GM19455 (cell line): ENCODE measurements at regions not wholly inside any gene's neighbourhood (a gene's known extent, or its start where the extent isn't known, plus 50 kb on each side); places are given as distances from the start of the nearest gene placed in this dataset.
"Not testable (repeated sequence)": the region's sequence is repeated elsewhere in the genome, so short reads cannot be mapped to it uniquely, and the experiment has no call there.

ENCODE experiments used
- ATAC-seq: cut with Tn5 transposase; IDR thresholded peaks from one replicate; pipeline ENCODE4 v1.9.1; 2021; ENCODE audit not compliant: unreplicated experiment

DNA sequence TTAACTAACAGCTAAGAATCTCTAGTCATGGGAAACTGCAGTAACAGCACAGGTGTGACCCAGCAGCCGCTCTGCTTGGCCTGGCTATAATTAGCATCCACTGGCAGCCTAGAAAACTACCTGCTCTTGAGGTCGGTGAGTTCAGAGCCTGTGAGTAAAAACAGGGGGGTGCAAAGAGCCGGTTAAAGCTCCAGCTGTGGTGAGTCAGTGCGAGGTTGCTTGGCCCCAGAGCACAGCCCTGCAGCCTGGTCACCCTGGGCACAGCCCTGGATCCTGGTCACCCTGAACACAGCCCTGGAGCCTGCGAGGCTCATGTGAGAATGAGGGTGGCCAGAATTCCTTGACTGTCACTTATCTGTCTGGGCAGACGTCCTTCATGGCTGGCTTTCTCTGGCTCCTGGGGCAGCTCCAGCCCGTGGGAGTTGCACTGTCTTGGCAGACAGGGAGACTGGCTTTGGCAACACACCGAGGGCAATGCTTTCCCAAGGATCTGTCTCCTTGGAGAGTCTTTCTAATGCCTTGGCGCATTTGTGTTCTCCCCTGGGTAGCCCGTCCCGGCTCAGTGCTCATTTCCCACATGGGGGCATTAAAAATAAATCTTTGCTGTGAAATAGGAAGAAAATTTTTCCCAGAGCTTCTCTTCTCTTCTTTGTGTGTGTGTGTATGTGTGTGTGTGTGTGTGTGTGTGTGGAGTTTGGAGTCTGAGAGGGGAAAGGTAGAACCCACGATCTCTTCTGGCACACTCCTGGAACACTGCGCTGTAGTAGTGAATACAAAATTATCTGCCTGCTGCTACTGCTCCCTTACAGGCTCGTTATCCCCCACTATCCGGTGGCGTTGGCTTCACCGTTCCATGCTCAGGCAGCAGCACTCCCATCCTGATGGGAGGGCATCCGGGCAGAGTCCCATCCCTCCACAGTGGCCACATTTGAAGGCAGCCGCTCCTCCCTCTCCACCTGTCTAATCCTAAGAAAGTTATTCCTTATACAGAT lies 250.2 kb upstream of the MEX3C start:
- no peak for ATAC-seq

DNA sequence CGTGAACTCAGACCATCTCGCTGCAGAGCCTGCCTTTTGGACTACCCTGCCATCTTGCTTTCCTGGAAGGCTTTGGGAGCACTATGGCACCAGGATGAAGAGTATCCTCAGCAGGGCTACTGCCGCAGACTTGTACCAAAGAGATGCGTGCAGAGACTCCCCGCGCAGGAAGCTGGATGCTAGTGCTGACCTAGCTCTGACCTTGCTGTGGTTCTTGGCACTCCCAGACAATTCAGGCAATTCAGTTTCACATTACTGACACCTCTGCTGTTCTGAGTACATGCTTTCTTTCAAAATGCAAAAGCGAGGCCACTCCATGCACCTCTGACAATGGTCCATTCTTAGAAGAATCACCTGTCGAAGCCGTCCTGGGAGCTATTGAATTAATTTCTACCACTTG lies 251.5 kb upstream of the MEX3C start:
- no peak for ATAC-seq

DNA sequence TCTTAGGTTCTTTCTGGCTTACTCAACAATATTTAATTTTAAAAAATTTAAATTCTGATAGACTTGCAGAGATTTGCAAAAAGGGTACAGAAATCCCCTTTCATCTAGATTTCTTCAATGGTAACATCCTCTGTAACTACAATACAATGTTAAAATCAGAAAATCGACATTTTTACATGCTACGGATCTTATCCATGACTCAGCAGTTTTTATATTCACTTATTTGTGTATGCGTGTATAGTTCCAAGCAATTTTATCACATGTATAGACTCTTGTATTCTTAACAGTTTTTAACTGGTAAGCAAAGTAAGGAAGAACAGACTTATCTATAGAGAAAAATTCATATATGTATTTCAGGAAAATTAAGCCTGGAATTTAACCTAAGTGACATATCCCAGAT lies 256.1 kb upstream of the MEX3C start:
- no peak for ATAC-seq

DNA sequence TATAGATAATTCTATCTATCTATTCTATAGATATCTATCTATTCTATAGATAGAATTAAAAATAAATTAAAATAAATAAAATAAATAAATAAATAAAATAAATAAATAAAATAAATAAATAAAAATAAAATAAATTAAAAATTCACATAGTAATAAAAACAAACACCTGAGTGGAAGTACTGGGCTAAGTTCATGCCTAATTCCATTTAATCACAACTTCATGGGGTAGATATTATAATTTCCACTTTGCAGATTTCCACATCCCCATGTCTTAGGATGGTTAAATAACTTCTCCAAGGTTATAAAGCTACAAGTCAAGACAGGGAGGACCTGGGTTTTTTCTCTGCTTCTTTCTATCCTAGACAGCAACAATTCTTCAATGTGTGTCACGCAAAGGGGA lies 261.4 kb upstream of the MEX3C start:
- ATAC-seq, result no peak

DNA sequence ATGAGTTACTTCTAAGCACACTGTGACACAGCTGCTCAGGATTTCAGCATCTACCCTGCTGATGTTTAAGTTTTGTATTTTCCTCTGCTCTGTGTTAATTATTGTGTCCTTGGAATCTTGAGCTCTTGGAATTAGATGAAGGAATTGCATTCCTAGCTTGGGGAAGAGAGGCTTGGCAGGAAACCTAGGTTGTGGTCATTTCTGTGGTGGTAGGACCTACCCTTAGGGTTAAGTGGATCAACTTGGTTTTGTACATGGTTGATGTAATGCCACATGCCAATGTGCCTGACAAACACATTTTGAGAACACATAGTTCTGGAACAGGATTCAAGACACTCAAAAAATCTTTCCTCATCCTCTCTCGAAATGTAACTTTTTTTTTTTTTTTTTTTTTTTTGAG lies 264.5 kb upstream of the MEX3C start:
- no peak for ATAC-seq

DNA sequence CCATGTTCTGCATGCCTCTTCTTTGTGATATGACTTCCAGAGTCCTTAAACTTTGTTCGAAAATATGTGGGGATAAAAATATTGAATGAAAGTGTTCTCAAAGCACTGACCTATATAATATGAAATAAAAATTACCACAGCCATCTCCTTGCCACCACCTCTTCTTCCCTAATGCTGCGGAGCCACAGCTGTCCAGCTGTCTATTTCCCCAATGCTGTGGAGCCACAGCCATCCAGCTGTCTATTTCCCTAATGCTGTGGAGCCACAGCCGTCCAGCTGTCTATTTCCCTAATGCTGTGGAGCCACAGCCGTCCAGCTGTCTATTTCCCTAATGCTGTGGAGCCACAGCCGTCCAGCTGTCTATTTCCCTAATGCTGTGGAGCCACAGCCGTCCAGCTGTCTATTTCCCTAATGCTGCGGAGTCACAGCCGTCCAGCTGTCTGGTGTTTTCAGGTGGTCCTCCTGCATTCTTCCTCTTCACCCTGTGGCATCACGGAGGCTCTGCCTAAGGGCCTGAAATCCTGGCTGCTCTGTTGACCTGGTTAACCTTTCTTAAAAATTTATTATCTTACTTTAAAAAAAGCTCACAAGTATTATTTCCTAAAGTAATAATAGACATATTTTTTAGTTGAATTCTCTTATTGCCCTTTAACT lies 266.1 kb upstream of the MEX3C start:
- no peak for ATAC-seq

DNA sequence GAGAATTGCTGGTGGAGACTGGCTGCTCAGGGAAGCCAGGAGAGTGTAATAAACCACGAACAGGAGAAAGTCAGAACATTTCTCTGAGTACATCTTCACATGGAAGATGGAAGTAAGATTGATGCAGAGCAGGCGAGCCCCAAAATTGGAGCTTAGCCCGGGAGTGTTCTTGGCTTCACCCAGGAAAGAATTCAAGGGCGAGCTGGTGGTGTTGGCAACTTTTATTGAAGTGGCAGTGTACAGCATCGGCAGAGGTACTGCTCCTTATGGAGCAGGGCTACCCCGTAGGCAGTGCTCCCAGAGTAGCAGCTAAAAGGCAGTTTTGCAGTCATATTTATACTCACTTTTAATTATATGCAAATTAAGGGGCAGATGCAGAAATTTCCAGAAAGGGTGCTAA lies 281.4 kb upstream of the MEX3C start:
- ATAC-seq, result no peak

DNA sequence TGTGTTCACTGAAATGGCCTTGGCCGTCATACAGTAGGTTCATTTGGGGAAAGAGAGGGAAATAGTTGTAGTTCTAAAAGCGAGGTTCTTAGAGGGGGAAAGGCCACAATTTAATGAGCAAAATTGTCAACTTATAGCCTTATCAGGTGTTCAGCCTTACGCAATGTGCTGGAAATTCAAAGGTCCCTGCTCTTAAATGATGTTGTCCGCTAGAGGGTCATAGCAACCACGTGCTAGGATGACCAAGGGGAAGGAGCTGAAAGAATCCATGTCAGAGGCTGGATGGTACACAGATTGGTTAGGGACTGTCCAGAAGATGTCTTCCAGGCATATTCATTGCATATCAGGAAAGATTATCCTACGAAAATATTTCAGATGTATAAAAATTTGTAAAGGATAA lies 282.3 kb upstream of the MEX3C start:
- no peak for ATAC-seq

DNA sequence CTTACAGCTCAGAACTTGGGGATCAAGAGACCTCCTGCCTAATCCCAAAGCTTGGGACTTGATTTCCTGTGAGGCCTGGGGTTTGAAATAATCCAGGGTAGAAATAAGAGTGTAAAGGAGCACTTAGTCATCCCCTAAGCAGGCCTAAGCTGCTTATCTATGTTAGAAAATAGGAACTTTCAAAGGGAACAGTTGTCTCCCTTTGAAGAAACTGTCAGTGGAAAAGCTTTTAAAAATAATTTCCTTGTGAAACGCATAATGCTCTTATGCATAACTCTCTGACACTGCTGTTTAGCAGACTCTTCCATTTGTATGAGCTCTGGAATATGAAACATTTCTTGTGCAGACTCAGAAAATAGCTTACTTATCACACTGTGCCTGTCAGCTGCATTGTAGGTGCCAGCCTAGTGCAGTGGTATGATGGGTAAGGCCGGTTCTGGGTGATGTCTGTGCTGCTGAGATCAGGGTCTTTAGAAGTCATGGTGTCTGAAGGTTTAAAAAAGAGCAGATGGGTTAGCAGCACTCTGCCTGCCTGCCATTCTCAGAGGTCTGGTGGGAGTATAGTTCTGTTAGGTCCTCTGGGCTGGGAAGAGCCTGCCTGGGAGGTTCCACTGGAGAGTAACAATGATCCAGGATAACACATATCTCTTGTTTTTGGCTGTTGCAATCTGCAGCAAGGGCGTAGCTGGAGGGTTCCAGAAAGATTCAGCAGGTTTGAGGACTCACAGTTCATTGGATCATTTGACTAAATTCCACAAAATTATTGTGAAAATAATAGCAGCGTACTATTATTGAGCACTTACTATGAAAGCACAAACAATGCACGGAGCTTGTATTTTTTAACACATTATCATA lies 283.2 kb upstream of the MEX3C start:
- no peak for ATAC-seq

DNA sequence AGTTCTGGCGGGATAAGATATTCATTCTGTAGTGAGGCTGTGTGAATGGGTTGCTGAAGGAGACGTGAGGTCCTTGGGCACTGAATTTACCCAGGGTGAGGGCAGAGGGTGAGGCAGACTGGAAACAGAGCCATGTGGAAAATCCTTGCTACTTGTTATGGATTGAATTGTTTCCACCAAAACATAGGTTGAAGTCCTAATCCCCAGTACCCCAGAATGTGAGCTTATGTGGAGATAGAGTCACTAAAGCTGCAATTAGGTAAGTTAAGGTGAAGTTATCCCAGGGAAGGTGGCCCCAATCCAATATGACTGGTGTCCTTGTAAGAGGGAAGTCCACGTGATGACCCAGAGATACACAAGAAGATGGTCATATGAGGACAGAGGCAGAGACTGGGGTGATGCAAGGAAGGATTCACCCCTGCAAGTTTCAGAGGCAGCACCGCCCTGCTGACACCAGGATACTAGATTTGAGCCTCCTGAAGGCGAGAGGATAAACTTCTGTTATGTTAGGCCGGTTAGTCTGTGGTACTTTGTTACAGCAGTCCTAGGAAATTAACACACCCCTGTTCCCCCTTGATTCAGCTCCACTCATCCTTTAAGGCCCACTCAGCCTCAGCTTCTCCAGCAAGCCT lies 289.4 kb upstream of the MEX3C start:
- no peak for ATAC-seq

DNA sequence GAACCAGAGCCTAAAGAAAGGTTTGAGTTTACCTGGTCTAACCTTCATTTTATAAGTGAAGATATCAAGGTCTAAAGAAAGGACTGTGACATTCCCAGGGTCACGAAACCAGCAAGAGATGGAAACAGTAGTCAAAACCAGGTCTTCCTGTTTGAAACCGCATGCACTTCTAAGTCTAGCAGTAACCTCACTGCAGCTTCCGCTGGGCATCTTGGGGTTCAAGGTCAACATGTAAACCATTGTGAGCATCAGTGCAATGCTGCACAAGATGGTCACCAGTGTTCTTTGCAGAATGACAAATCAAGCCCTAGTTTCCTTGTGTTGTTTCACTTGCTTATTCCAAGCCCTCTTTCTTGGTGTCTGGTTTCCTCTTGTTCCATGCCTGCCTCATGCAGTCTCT lies 292.9 kb upstream of the MEX3C start:
- no peak for ATAC-seq

DNA sequence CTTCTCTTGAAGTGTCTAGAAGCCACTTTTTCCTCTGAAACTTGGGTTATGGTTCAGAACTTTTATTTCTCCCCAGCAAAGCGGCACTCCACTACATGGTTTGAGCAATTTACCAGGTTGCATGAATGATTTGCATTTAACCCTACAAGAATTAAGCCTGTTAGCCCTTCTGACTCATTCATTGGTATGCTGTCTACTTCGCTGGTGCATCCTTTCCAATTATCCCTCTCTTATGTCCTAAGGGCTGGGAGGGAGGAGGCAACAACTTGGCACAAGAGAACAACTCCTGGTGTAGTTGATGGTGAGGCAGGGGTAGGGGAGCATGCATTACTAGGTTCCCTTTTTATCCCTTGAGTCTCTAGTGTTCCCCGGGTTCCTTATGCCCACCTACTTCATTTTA lies 293.4 kb upstream of the MEX3C start:
- ATAC-seq, result no peak

DNA sequence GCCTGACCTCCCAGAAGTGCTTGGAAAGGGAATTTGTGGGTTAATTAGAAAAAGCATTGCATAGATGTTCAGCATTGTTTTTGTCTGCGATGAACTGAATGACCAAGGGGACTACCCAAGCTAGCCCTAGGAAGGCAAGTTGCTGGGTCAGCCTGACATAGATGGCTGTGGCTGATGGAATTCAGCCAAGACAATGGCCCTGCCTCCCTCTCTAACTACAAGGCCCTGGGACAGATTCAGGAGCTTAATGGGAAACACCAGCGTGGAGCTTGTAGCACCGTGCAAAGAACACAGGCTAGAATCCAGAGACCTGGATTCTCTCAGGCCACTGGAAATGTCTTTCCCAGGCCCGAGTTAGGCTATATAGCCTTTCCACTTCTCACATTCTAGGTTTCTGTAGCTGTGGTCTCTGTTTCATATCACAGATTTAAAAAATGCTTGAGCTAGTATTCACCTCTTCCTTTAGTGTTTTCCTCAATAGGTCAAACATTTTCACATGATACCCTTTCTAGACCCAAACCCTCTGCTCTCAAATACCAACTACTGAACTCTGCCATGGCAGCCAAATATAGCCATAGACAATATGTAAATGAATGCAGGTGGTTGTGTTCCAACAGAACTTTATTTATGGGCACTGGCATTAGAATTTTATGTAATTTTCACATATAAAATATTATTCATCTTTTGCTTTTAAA lies 294.3 kb upstream of the MEX3C start:
- ATAC-seq, result no peak

DNA sequence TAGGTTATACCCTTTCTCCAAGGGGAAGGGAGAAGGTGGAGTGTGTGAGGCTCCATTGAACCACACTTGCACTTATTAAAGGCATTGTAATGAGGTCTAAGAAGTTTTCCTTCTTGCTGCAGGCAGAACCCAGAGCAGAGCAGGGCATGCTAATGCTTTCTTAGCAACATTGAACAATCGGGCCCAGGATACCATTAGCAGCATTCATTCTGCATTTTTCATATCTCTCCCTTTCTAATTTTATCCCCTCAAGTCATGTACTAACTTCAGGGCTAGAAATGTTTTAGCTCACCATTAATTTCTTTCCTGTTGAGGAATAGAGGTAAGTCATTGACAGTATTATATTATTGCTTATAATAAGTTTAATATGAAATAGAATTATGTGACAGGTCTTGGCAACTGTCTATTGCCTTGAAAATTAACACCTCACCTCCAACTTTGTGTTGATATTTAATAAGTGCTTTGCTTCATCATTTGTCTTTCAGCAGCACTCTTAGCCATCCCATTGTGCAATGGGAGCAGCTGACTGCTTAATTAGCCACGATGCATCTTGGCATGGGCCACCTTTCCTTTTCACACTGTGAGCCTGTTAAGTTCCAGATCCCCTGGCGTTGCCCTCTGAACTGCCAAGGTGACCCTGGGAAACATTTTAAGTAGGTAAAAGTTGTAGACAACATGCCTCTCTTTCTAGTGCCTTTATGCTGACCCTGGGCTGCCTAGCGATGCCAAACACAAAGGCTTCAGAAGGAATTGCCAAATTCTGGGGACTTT lies 300.8 kb upstream of the MEX3C start:
- ATAC-seq, result no peak

DNA sequence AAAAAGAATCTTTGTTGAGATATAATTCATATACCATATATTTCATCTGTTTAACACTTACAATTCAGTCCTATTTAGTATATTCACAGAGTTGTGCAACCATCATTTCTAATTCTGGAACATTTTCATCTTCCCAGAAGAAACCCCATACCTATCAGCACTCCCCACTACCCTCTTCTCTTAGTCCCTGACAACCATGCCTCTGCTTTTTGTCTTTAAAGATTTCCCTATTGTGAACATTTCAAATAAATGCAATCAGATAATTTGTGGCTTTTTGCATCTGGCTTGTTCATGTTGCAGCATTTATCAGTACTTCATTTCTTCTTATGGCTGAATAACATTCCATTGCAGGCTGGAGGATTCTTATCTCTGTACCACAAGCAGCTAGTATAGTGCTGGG lies 305.9 kb upstream of the MEX3C start:
- ATAC-seq, result no peak

DNA sequence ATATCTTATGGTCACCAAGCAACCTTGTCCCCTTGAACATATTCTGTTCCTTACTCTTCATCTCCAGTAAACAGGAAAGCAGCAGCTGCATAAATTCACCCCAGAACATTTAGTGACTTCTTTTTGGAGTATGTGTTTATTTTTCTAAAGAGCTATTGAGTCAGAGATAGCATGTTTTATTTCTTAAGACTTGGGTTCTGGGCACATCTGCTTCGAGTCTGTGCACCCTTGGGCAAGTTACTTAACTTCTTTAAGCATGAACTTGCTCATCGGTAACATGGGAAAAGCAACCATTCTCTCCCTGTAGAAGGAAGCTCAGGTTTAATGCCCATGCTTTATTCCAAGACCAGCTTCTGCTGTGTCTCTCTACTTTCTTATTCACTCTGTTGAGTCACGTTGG lies 309.3 kb upstream of the MEX3C start:
- no peak for ATAC-seq

DNA sequence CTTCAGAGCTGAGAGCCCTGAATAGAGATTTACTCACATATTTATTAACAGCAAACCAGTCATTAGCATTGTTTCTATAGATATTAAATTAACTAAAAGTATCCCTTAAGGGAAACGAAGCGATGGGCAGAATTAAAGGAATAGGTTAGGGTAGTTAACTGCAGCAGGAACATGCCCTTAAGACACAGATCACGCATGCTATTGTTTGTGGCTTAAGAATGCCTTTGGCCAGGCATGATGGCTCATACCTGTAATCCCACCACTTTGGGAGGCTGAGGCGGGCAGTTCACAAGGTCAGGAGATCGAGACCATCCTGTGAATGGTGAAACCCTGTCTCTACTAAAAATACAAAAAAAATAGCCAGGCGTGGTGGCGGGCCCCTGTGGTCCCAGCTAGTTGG lies 310.9 kb upstream of the MEX3C start:
- not testable (repeated sequence) for ATAC-seq

DNA sequence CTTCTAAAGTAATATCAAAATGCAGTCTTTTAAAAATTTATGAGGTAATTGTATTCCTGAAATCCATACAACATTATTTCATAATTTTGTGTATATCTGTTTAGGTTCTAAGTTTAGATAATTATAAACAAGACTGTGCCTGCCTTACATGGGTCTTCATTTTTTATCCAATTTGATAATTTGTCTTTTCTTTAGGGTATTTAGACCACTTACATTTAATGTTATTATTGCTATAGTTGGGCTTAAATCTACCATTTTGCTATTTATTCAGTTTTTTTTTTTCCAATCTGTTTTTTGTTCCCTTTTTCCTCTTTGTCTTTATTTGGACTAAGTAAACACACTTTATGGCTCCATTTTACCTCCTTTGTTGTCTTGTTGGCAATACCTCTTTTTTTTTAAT lies 312.5 kb upstream of the MEX3C start:
- no peak for ATAC-seq

DNA sequence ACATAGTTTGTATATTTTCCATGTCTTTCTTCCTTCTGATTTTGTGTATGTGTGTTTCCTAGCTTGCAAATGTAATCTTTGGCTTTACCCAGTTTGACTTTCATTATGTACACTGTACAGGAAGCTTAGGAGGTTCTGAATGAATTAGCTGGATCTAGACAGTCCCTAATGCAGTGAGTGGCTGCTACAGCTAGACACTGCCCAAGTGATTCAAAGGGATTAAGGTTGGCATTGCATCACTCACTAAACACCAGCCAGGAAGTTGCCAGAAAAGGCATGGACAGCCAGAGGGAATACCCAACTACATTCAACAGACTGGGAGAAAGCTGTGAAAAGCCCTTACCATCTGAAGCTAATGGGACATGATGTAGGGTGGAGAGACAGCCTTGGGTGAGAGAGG lies 316.0 kb upstream of the MEX3C start:
- no peak for ATAC-seq

DNA sequence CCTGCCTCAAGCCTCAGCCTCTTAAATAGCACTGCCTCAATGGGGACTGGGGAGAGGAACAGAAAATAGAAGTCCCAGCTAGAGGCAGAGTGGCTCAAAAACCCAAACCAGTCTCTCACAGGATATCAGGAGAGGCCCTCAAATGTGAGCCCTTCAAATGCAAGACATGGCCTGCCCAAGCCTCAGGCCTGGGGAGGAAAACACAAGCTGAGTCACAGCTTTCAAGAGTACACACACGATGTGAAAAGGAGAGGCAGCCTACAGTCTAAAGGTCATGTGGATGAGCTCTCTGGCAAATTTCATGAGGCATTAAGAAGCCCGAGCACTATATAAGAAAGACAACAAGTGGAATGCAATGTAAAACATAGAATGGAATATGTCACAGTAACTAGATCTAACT lies 316.6 kb upstream of the MEX3C start:
- no peak for ATAC-seq
